ENCODE measurements at regions not wholly inside any gene's neighbourhood (a gene's known extent, or its start where the extent isn't known, plus 50 kb on each side); places are given as distances from the start of the nearest gene placed in this dataset.

DNA sequence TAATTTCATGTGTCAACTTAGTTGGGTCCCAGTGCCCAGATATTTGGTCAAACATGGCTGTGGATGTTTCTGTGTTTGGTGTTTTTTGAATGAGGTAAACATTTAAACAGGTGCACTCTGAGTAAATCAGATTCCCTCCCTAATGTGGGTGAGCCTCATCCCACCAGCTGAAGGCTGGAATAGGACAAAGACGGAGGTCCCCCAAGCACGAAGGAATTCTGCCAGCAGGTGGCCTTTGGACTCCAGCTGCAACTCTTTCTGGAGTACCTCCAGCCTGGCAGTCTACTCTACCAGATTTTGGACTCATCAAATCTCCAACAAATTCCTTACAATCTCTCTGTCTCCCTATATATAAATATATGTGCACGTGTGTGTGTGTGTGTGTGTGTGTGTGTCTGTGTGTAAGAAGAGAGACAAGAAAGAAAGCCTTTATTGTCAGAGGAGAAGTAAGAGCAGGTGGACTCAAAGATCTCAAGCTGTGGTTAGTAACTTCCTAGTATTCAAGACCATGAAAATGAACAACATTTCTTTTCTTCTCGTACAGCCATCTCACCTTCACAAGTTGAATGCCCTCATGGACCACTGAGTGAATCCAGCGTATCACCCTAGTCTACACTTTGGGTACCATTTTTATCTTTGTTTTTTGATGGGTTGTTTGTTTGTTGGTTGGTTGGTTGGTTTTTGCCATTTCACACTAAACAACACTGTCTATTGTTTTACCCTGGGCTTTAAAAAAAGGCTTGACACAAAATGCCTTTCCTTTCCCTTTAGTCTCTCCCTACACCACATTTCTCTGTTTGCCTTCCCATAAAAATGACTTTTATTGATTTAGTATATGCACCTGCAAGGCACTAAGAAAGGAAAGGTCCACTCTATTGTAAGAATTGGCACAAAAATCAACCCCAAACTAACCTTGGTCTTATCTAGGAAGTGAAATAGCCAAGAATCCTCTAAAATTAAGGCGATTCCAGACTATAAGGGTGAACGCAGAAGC is 118.7 kb downstream of the TENT4A start:
- DNase-seq (ENCODE audit: low read depth in 3 of 3), result no peak

DNA sequence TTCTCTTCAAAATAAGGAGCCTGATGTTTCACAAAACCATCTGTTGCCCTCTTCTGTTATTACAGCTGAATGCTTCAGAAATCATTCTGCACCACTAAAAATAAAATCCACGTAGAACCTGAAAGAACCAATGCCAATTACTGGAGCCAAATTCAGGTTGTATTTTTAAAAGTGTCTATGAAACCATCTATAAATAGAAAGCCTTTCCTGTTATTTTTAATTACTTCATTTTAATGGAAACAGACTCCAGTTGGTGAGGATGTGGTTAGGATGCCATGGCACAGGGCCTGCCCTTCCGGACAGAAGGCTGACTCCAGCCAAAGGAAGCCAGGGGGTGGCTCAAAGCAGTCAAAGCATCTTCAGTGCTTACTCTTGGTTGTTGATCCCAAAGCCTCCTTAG is 119.8 kb downstream of the TENT4A start:
- DNase-seq (ENCODE audit: low read depth in 3 of 3), result no peak

DNA sequence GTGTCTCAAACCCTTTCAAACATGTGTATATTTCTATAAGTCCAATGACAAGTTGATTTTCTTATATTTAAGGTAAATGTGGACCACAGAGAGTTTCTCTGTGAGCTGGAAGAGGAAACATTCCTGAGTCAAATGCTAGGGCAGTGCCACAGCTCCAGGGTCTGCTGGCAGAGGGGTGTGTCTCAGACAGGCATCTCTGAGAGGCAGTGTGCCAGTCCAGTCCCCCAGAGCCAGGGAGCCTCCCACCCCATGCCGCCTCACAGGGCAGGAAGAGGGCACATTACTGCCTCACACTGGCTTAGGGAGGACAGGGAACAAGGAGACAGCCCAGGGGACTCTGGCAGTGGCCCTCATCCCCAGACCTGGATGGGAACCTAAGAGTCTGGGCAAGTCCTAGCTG is 120.2 kb downstream of the TENT4A start:
- DNase-seq (ENCODE audit: low read depth in 3 of 3), result no peak

DNA sequence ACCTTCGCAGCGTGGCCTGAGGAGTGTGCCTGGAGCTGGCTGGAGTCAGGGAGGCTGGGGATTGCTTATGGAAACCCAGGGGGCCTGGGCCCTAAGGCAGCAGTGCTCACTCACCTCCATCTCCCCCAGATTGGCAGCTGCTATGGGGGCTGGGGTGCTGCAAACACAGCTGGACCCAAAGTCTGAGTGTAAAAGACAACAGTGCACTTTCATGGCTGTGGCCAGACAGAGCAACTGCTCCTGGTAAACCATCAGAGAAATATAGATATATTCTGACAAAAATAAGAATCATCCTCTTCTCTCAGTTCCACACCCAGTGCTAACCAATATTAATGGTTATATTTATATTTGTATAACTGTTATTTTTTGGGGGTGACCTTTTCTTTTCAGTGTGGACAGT is 123.9 kb downstream of the TENT4A start:
- no peak for DNase-seq (ENCODE audit: low read depth in 3 of 3)

DNA sequence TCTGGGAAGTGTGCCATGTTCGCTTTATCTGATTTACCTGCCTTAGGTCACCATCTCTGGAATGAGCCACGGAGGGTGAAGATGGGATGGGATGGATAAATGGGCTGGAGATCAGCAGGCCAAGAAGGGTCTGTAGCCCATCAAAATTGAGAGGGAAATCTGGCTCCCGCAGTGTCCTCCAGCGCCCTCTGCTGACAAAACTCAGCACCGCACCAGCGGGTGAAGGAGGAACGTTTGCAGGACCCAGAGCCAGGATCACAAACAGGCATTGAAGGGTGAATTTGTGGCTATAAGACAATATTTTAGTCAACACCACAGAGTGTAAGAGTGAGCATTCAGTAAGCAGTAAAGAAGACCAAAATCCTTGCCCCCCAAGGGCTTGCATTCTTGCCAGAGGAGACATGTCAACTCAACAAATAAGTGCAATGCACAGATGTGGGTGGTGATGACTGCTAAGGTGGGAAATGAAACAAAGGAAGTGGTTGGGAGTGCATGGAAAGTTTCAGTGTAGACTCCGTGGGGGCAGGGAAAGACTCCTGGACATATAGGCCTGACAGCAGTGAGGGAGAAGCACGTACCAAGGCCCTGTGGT is 124.4 kb downstream of the TENT4A start:
- DNase-seq (ENCODE audit: low read depth in 3 of 3), result no peak

DNA sequence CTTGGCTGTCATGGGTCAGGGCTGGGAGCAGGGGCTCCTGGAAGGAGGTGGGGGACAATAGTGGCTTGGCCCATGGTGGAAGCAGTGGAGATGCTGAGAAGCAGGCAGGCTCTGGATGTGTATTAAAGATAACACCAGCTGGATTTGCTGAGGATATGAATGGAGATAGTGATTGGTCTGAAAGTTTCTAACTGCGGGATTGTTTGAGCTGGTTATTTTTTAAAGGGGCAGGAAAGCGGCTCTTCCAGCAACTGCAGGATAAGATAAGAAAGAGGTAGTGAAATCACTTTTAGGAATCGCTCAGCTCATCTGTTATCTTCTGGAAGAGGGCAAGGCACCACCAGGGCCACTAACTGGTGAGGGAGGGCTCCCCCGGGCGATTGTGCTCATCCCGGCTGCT is 125.5 kb downstream of the TENT4A start:
- DNase-seq (ENCODE audit: low read depth in 3 of 3), result no peak

DNA sequence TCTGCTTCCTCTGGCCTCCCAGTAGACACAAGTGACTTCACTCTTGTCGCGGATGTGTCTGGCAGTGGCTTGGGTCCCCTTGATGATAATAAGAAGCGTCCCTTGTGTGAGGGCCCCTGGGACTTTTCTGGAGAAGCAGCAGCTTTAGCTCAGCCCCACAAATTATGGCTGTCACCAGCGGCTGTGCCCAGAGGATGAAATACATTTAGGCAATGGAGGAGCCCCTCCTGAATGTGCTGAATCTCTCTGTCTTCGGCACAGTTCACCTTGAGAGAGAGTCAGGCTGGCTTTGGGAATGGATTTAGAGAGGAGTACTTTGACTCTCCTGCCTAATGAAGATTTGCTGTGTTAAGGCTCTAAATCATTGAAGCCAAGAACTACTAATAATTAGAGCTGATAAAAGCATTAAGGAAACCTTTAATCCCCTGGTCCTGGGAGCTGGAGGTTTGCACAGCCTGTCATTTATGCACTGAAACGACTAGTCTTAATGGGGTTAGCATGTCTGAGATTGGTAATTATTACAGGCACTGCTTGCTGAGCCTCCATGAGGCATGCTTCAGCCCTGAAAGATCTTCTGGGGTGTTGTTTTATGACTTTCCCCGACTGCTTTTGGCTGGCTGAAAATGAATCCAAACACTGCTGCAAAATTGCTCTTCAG is 127.0 kb downstream of the TENT4A start:
- no peak for DNase-seq (ENCODE audit: low read depth in 3 of 3)

DNA sequence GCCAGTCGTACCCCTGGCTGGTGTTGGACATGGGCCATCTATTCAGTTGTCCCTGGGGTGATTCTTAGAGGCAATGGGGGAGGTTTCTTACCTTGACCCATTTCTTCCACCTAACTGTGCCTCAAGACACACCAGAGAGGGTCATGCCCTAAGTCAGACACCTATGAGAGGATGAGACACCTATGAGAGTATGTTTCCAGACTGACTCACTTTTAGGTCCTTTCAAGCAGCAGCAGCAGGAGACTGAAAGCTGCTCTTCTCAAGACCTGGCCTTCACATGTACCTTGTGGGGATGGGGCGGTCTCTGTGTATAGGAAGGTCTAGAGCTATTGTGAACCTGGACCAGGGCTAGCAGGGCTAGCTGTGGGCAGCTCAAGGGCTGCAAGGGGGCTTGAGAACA is 130.1 kb downstream of the TENT4A start:
- DNase-seq (ENCODE audit: low read depth in 3 of 3), result no peak

DNA sequence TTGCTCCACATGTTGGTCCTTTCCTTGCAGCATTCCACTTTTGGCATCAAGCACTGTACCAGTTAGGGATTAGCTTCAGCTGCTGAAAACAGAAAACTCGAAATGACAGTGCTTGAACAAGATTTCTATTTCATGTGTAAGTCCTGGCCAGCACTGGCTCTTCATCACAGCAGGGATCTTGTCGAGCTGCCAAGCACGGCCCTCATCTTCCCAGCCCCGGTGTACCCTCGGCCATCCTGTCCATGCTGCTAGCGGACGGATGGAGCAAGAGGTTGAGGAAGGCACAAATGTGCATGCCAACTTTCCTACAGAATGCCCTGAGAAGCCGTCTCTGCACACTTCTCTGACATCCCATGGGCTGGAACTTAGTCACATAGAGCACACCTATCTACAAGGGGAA is 130.6 kb downstream of the TENT4A start:
- DNase-seq (ENCODE audit: low read depth in 3 of 3), result no peak

DNA sequence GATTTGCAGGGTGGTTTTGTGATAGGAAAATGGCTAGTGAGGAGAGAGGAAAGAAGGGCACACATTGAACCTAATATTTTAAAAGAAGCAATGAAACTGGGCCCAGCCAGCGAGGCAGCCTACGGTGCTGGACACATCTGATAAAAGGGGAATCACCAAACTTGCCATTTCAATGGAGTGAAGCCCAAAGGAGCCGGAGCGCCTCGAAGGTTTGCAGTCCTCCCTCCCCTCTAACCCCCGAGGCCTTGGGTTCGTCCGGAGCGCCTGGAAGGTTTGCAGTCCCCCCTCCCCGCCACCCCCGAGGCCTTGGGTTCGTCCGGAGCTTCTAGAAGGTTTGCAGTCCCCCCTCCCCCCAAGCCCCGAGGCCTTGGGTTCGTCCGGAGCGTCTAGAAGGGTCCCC is 132.6 kb downstream of the TENT4A start:
- no peak for DNase-seq (ENCODE audit: low read depth in 3 of 3)

DNA sequence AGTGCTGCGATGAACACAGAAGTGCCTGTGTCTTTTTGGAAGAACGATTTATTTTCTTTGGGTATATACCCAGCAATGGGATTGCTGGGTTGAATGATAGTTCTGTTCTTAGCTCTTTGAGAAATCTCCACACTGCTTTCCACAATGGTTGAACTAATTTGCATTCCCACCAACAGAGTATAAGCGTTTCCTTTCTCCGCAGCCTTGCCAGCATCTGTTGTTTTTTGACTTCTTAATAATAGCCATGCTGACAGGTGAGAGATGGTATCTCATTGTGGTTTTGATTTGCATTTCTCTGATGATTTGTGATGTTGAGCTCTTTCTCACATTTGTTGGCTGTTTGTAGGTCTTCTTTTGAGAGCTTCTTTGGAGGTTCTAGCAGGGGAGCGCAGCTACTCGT is 134.6 kb downstream of the TENT4A start:
- no peak for DNase-seq (ENCODE audit: low read depth in 3 of 3)

DNA sequence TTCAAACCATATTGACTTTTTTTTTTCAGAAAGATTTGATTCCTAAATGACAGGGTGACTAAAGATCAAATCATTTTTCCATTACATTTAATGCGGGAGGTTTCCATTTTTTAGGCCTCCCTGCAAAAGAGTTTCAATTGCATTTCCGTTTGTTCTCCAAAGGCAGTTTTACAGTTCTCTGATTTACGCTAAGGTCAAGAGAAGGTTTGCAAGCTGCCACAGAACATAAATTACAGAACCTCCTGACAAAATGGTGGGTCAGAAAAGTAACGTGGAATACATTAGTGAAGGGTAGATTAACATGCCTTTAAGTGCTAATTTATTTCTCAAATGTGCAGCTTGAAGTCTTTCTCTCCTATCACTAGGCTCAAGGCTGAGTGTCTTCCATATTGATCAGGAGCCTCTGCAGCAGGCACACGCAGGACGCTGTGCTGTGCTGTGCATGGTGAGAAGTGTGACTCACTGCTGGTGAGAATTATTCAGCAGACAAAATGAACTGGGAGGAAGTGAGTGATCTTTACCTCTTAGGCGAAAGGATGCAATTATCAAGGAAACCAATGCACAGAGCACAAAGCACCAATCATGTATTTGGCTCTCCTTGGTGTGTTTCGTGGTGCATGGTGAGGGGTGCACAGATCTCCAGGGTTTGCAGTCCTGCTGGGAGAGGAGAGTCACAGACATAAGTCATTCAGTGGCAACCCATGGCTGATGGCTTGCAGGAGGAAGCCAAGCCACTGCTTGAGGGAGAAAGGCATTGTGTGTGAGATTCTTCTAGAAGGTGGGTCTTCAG is 136.3 kb downstream of the TENT4A start:
- DNase-seq (ENCODE audit: low read depth in 3 of 3), result no peak

DNA sequence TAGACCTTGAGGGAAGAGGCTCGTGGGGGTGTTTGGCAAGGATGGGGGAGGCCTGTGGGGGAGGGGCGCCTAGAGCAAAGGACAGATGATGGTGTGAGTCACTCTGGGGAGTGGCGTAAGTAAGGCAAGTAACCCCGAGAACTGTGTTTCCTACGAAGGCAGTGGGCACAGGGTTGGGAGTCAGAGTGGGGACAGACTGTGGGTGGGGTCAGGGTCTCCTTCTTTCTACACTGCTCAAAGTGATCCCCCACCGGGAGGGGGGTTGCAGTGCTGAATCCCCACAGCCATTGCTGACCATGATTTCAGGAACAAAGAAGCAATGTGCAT is 136.8 kb downstream of the TENT4A start:
- no peak for DNase-seq (ENCODE audit: low read depth in 3 of 3)

DNA sequence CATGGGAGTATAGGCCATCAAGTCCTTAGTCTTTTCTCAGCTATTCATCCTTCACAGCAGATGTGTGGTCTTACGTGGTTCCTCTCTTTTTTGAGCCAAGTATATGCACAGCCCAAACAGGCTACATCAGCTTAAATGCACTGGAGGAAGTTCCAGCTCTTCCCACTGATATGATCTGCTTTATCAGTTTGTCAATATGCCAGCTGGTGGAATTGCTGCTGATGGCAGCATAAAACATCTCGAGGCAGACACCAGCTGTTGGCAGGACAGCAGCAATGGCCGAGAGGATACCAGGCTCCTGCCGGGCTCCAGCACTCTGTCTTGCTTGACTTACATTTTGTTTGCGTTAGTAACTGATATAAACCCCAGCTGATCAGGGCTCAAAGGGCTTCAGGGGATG is 143.4 kb downstream of the TENT4A start:
- DNase-seq (ENCODE audit: low read depth in 3 of 3), result no peak

DNA sequence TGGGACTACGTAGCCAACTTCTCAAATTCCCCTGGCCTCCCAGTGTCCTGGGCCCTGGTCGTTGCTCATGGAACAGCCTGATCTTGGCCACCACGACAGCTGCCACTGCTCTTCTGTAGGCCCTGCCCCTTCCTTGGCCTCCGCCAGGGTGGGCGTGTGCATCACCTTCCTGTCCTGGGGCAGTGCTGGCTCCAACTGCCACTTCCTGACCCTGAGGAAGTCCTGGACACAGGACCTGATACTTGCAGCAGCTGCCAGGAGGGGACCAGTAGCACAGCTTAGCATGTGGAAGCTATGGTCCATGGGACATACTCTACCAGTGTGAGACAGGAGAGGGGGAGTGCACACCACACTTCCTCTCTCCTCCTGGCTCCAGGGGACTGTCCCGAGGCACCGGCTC is 145.2 kb downstream of the TENT4A start:
- no peak for DNase-seq (ENCODE audit: low read depth in 3 of 3)

DNA sequence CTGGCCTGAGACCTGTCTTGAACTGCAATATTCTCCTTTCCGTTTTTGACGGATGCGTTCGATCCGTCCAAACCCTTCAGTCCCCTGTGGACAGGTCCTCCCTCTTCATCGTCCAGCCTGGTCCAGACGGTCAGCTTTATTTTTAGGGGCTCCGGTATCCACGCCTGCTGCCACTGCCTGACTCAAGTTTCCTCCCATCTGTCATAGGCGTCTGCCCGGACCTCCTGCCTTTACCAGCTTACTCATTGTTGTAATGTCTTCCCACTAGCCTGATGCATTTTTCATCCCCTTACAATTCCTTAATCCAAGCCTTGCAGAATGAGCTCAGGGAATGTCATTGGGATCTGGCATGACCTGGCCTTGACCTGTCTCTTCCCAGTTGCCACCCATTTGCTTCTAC is 145.8 kb downstream of the TENT4A start:
- DNase-seq (ENCODE audit: low read depth in 3 of 3), result no peak

DNA sequence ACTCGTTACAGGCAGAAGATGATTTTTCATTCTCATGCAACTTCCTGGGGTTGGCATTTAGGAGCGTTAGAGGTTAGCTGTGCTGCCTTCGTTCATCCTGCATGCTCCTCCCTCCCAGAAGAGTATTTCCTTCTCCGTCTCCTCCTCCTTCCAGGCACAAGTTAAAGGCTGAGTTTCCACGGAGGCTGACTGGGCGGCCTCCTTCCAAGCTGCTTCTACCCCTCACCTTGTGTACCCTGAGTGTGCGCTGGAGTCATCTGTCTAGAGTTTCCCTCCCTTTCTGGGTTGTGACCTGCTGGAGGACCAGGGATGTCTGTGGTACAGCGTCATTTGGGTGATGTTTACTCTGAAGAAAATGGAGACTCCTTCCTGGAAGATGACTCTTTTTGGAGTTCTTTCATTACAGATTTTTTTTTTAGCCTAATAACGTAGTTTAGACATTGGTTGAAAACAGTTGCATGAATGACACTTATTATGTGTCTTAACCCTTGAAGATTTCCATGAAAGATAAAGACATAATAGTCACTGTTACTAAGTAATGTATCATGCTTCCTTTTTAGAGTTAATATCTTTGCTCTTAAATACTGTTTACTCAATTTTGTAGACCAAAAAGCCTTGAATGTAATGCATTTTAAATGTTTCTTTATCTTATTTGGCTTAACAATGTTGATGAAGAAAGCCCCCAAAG is 146.9 kb downstream of the TENT4A start:
- DNase-seq (ENCODE audit: low read depth in 3 of 3), result no peak

DNA sequence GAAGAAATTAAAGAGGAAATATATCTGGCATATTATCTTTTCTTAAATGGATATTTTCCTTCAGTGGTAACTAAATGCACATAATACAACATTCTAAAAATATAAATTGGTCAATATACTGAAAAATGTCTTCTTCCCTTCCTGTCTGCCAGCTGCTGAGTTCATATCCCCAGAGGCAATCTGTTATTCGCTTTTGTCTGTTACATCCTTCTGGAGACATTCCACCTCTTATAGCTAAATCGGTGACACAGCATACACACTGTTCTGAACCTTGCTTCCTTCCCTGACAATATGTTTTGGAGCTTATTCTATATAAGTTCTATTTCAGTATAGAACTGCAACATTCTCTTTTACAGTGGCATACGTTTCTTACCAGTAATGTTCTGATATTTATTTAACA is 147.8 kb downstream of the TENT4A start:
- no peak for DNase-seq (ENCODE audit: low read depth in 3 of 3)

DNA sequence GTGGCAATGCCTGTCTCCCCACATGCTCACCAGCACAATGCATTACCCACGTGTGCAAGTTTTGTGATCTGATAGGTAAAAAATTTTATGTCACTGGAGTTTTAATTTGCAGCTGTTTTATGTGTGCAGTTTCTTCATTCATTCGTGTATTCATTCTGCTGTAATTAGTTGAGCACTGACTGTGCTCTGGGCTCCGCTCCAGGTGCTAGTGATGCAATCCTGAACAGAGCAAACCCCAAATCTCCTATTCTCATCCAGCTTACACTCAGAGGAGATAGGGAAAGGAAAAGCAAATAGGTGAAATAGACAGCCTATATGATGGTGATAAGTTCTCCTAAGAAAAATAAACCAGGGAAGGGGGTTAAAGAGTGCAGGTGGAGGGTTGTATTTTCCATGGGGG is 148.4 kb downstream of the TENT4A start:
- DNase-seq (ENCODE audit: low read depth in 3 of 3), result no peak

DNA sequence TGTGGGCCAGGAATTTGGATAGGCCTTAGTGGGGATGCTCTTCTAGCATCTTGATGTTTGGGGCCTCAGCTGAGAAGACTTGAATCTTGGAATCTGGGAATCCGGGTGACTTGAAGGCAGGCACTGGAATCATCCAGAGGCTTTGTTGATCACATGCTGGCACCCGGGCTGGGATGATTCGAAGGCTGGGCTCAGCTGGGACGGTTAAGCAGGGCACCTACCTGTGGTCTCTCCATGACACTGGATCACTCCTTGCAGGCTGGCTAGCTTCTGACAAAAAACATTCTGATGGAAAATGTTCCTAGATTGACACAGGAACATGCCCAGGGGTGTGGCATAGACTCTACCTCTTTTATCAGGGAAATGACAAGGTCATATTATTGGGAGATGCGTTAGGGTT is 149.1 kb downstream of the TENT4A start:
- DNase-seq (ENCODE audit: low read depth in 3 of 3), result no peak

DNA sequence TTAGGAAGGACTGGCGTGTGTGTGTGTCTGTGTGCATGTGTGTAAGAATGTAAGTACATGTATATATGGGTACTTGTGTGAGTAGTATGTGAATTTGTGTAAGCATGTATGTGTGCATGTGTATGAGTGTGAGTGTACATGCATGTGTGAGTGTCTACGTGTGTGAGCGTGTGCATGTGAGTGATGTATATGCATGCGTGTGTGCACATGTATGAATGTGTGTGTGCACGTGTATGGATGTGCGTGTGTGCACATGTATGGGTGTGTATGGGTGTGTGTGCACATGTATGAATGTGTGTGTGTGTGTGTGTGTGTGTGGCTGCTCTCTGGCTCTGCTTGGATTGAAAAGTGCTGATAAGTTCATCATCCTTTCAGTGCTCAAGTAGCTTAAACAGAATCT is 154.5 kb downstream of the TENT4A start:
- no peak for DNase-seq (ENCODE audit: low read depth in 3 of 3)

DNA sequence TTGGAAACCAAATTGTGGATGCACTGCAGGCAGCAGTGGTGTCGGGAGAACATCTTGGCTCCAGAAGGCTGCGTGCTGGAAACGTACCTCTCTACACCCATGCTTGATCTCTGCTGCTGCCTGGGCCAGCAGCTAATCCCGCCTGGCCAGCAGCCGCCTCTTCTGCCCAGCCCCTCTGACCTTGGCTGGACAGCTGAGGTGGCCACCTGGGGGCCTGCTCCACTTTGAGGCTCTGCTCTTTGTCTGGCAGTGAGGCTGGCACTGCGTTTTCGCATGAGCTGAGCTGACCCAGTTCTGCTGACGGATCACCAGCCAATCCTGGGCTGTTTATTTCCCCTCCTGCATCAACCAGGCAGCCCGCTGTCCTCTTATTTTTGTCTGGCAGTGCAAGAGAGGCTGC is 154.9 kb downstream of the TENT4A start:
- DNase-seq (ENCODE audit: low read depth in 3 of 3), result no peak
